HG03439 (cell line): ENCODE measurements at regions not wholly inside any gene's neighbourhood (a gene's known extent, or its start where the extent isn't known, plus 50 kb on each side); places are given as distances from the start of the nearest gene placed in this dataset.
"Not testable (repeated sequence)": the region's sequence is repeated elsewhere in the genome, so short reads cannot be mapped to it uniquely, and the experiment has no call there.

ENCODE experiments used
- ATAC-seq: cut with Tn5 transposase; IDR thresholded peaks from one replicate; pipeline ENCODE4 v1.9.1; 2021; ENCODE audit warnings: mild to moderate bottlenecking, moderate library complexity; ENCODE audit not compliant: unreplicated experiment

DNA sequence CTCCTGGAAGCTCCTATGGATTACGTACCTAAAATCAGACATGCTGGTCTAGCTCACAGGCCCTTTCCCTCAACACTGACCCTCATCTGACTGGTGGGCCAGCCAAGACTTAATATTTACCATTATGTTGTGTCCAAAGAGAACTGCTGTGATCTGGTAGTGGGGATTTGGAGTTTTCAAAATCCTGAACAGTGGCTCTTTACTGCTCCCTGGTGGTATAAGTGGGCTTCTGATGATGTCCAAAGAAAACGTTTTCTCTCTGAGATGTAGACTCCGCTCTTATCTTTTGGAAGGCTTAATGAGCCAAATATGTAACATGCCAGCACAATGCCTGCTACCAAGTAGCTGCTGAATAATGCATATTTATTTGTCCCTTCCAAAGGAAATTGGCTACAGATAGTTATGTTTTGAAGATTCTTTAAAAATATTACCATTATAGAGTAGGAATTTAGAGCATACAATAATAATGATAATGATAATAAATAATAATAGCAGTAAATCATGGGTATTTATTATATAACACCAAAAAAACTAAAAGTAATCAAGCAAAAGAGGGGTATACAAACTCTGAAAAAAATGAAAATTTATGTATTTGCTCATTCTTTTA is 406.6 kb upstream of the TNC start:
- ATAC-seq, result no peak

DNA sequence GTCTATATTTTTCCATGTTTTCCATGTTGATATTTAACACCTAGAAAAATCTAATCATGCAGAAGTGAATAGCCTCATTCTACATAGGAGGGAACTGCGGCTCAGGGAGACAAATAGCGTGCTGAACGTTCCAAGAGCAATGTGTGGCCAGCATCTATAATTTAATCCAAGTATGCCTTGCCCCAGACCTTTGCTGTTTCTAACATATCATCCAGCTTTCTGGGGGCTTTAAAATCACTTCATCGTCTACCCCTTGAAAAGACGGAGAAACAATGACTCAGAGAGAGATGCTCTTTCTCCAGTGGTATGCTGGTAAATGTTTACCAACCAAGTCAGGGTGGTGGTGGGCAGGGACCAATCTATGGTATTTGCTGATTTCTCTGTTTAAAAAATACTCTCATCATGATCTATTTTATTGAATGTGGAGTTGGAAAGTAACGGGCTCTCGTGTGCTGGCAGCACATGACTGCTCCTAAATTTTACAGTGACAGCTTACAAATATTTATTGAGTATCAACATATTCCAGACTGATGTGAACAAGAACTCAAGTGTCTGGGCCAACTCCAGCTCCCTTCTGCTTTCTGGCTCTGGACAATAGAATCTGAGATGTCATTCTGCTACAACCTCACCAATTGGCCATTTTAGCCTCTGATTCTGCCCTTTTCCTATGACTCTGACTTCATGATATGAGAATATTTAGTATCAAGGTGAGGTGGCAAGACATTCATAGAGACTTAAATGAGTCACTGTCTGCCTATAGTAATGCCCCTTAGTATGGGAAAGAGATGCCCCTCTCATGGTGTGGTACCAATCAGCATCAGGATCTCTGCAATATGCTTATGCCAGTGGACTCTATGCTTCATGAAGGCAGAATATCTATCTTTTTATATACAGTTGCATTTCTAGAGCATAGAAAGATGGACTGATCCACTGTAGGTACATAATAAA is 407.4 kb upstream of the TNC start:
- no peak for ATAC-seq

DNA sequence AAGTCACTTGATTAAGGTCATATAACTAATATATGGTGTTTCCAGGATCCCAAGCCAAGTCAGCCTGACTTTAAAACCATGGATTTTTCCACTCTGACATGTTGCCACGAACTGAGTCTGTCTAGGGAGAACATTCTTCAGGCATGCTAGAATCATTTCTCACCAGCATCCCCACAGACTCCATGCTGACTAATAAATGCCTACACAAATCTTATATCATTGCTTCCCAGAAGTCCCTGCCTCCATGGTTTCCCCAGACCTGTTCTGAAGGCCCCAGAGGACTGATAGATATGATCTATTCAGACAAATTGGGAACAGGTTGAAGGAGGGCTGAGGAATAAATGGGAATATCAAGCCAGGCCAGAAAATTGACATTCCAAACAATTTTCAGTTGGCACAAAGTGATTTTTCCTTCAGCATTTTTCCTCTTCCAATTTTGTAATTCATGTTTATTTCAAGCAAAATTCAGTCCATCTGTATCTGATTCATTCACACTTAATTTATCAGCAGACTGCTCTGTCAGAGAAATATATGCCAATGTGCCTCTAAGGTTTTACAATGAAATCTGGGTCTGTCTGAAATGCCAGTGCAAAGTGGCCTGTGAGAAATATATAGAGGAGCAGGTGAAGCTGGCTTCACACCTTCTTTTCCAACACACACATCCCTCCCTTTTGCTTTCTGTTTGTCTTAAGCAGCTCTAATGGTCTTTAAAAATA is 413.6 kb upstream of the TNC start:
- no peak for ATAC-seq

DNA sequence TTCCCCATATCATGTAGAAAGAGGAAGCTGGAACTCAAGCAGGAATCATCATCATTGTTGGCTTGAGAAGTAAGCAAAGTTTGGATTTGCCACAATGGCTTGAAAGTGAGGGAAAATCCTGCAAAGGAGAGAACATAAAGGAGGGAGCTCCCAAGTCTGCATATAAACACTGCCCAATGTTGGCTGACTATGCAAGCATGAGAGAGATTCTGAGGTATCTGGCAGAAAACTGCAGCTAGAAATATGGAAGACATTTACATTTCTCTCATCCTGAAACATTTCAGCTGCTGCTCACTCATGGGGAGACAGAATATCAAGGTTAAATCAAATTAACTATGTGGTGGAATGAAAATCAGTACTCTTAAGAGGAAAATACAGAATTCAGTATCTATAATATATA is 415.6 kb upstream of the TNC start:
- no peak for ATAC-seq

DNA sequence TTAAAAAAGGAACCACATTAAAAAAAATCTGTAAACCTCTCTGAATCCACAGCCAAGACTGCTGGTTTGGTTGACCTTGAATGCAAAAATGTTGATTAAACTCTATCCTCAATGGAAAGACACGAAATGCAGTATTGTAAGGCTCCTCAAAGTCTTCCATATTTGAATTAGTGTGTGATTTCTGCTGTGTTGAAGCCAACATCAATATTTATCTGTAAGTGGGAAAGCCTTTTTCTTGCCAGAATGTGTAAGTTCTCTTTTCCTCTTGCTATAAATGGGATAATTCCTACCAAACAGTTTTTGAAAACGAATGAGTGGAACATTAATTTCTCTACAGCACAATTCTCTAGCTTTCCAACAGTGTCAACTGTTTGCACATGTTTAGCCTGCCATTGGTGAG is 422.1 kb upstream of the TNC start:
- no peak for ATAC-seq

DNA sequence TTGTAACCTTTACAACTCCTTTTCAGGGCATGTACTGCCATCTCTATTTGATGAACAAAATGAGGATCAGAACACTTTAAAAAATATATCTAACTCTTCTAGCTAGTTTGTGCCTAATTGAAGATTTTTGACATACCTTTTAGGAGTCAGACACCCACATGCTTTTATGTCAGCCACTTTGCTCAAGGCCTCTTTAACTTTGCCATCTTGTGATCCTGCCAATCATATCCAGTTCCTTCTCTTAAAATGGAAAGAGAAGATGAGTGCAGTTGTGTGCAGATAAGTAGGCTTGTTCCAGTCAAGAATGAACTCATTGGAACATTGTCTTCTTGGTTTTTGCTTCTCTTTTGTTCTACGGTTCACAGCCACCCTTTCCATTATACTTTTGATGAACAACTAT is 425.6 kb upstream of the TNC start:
- no peak for ATAC-seq

DNA sequence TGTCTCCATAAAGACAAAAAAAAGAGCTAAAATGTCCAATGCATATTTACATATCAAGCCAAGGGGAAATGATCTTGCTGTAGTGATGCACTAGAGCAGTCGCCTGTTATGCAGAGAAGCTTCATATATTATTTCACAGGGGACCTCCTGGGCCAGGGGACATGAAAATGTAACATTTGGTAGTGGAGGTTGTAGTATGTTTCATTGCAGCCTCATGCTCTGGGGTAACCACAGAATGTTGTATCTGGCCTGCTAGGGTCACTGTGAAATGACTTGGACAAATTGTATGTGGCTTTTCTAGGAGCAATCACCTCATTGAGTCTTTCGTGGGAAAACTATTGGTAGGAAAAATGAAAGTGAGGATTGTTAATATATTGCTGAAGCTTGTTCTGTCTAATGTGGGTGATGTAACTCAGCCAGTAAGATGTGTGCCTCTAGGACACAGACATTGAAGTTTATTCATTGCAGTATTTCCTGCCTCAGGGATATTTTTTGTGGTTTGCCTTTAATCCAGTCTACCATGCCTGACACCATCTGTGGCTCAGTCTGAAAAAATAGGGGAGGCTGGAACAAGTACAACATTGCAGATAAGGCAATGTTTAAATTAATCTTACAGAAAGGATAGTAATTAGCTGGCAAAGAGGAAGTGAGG is 430.8 kb upstream of the TNC start:
- no peak for ATAC-seq

DNA sequence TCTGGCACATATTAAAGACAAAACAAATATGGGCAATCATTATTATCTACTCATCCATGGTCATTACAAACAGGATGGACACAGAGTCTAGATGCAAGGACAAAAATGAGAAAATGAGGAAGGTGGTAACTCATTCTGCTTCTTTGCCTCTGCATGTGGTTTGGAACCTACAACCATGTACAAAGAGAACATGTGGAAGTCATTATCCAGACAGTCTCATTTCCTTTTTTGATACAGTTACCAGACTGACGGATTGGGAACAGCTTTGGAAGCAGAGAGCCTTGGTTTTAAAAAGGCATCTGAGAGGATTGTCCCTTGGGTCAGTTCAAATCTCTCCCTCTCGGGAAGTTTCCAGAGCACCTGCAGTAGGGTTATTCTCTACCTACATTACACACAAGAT is 433.4 kb upstream of the TNC start:
- no peak for ATAC-seq

DNA sequence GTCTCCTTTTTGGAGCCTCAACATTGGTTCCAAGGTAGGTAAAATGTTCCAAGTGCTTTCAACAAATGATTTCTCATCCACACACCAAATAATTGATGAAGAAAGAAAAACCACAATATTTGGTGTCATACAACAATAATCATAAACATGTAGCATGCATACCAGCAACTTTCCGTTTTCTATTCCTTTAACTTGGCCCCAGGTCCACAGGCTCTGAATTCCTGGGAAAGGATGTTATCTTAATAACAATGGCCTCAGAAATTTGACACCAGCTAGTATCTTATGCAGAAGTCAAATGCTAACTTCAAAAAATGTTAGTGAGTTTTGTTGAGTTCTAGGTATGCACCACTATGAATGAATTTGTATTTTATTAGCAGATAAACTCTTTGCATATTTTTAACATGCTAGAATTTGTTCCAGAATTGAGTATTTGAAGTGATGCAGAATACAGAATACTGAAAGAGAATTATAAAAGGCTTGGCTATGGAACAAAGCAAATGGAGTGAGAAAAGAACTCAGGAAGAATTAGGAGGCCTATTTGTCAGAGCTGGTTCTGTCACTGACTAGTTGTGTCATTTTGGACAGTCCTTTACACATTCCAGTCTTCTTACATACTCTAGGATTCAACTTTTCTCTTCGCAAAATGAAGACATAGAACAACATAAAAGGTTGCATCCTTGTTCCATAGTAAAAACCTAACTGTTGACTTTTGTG is 435.3 kb upstream of the TNC start:
- no peak for ATAC-seq

DNA sequence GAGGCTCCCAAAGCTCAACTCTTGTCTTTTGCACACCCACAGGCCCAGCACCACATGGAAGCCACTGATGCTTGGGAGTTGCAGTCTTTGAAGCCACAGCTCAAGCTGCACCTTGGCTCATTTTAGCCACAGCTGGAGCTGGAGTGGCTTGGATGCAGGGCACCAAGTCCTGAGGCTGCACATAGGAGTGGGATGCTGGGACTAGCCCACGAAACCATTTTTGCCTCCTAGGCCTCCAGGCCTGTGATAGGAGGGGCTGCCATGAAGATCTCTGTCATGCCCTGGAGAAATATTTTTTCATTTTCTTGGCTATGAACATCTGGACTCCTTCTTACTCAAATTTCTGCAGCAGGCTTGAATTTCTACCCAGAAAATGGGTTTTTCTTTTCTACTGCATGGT is 438.5 kb upstream of the TNC start:
- no peak for ATAC-seq

DNA sequence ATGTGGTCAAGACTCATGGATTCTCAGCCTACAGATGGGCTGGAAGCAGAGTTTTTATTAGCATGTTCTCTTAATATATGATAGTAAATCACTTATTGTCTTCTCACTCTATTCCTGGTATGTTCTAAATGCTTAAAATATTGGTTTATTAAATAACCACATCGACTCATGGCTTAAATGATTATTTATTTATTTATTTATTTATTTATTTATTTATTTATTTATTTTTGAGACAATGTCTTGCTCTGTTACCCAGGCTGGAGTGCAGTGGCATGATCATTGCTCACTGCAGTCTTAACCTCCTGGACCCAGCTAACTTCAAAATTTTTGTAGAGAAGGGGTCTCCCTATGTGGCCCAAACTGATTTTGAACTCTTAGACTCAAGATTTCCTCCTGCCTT is 457.2 kb upstream of the TNC start:
- no peak for ATAC-seq

DNA sequence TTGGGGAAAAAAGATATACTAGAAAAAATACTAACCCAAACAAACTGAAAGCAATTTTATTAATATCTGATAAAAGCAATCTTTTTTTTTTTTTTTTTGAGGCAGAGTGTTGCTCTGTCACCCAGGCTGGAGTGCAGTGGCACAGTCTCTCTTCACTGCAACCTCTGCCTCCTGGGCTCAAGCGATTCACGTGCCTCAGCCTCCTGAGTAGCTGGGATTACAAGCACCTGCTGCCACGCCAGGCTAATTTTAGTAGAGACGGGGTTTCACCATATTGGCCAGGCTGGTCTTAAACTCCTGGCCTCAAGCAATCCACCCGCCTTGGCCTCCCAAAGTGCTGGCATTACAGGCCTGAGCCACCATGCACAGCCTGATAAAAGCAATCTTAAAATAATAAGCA is 467.5 kb upstream of the TNC start:
- ATAC-seq, result not testable (repeated sequence)

DNA sequence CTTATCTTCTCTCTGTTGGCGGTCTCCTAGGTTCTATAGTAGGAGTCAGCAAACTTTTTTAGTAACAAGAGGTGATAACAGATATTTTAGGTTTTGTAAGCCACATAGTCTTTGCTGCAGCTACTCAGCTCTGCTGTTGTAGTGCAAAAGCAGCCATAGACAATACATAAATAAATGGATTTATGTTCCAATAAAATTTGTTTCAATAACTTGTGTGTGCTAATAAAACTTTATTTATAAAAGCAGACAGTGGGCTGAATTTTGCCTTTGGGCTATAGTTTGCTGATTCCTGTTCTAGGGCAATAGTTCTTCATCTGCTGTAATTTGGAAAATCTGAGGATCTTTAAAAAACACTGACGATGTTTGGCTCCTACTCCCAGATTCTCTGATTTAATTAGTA is 469.4 kb upstream of the TNC start:
- no peak for ATAC-seq

DNA sequence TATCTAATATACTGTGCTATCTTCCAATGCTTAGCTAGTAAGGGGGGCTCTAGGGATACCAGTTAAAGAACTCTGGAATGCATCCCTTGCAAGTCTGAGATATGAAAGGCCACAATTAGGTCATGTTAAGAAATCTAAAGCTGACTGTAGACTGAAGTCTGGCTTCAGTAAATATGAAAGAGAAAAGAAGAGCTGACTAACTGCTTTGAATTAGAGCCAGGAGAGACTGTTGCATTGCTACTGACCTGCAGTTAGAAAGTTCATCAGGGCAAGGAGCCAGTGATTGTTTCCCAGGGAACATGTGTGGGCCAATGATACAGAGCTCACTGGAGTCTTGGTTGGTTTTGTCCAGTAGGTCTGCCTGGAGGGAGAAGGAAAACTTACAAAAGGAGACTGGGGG is 472.1 kb upstream of the TNC start:
- ATAC-seq, result no peak

DNA sequence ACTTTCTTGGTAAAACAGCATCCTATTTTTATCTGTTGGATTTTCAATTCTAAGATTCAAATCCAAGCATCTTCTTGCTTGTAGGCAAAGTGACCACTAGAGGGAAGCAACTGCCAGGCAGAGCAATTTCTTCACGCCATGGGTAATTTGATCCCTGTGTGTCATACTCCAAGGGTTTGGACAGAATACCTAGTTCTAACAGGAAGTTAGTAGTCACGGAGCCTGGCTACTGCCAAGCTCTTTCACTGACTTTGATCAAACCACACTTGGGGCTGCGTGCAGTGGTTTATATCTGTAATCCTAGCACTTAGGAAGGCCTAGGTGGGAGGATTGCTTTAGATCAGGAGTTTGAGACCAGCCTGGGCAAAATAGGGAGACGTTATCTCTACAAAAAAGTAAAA is 473.6 kb upstream of the TNC start:
- ATAC-seq, result no peak

DNA sequence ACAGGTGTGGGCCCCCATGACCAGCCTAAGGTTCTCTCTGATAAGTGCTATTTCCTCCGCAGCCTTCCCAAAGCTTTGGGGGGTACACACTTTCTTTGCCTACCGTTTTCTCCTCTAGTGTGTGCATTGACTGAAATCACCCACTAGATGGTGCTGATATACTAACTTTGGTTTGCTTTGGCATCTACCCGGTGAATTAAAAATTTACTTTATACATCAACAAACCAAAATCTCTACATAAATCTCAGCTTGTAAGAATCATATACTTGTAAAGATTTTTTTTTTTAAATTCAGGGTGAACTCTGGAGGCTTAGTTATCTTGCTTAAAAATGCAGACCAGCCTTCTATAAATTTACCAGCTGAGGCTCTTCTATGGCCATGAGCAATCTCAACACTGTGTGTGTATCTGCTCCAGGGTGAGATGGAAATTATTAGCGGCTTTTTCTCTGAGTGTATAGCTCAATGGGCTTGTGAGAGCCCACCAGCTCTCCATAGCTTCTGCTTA is 475.7 kb upstream of the TNC start:
- no peak for ATAC-seq

DNA sequence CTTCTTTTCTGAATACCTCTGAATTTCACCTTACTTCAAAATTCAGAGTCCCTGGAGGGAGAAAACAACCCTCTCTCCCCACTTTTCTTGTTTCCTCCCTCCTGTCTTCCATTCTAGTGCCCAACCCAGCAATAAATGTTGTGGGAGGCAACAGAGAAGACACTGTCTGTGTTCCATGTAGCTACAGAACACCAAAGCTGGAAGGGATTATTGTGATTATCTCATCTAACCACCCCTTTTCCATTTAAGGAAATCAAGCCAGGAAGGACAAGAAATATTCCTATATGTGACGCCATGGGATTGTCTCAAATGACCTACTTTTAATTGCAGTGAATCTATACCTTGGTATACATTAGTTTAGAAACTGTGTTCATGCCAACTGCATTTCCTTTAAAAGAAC is 476.6 kb upstream of the TNC start:
- no peak for ATAC-seq

DNA sequence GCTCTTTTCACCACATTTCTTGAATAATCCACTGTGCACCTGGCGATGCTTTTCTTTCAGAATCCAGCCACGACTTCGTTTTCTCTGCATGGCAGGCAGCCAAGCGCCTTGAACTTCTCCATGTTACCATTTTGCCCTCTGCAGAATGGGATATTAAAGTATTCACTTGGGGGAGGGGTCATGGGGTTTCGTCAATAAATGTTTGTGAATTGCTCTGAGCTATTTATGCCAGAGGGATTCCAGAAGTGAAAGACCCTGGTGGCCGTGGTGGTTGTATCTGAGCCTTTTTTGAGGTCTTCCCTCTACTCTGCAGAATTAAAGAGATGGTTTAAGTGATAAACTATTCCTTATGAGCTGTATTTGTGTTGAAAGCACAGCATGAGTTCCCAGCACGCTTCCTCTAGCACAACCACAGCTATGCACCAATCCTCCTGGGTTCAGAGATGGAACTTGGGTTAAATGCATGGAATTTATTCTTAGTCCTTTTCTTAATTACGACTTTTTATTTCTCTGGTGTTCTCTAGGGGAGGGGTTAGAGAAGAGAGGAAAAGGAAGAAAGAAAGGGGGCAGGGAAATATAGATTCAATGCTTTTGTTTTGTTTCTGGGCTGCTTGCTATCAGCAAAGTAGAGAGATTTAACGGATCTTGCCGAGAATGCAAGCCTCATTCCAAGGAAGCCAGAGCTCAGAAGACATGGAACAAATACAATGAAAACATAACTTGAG is 478.2 kb upstream of the TNC start:
- no peak for ATAC-seq

DNA sequence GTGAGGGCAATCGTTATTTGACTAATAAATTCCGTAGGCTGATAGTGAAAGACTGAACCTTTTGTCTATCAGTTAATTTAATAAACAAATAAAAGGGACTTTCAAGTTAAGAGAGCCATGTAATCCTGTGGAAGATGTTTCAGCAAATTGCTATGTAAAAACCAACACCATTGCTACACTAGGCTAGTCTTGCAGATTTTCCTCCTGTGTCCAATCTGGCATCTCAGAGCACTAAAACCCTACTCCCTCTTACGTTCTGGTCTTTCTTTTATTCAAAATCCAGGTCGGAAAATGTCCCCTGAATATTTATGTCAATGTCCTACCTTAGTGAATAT is 478.8 kb upstream of the TNC start:
- no peak for ATAC-seq

DNA sequence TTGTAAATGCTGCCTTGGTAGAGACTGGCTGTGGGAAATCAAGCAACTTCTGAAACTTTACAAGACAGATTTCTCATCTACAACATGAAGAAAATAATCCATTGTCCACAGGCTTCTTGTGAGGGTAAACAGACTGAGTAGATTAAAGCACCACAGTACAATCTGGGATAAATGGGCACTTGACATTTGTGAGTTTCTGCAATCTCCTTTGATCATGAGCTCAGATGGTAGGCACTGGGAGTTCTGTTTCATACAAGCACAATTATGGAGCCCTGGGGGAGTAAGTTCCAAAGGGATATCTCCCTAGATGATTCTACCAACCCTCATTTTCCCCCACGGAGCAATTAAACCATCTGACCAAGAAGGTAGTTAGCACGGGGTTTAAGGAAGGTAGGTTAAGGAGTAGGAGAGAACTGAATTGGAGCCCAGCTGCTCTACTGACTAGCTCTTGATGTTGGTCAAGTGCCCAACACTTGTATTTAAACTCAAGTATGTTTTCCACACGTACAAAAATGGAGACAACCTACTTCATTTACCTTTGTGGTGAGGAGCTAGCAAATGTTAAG is 479.5 kb upstream of the TNC start:
- ATAC-seq, result no peak
